OCI-LY7 (cell line): ENCODE measurements at regions not wholly inside any gene's neighbourhood (a gene's known extent, or its start where the extent isn't known, plus 50 kb on each side); places are given as distances from the start of the nearest gene placed in this dataset.

Source experiments
- BruUV-seq: library from RNA; stranded (reverse); fragments of 400-500 nt; replicated peaks from 2 replicates; lab custom pipeline; 2021; lab: Mats Ljungman, UMichigan
- CTCF ChIA-PET: fragments of 300-600 bp; sonication (Branson Sonifier 250); formaldehyde crosslinking; loops from one replicate; lab custom pipeline; 2022; ENCODE audit warnings: antibody characterized with exemption; ENCODE audit not compliant: unreplicated experiment; lab: Charles Lee
- POLR2A ChIA-PET: fragments of 300-600 bp; sonication (Branson Sonifier 250); formaldehyde crosslinking; loops from one replicate; lab custom pipeline; 2022; ENCODE audit warnings: antibody characterized with exemption; lab: Charles Lee
- DNase-seq: peaks from one replicate; pipeline ENCODE4 v3.0.0-alpha.2; 2015; ENCODE audit warnings: low spot score
- H2AFZ ChIP-seq: fragments of 200-600 bp; sonication (generic), shearing (Covaris generic); 2 replicates; pipeline ENCODE4 v1.6.1; 2014; ENCODE audit warnings: mild to moderate bottlenecking, antibody characterized with exemption, low read length, moderate library complexity
- H3K27ac ChIP-seq: fragments of 200-600 bp; sonication (generic); 2 replicates; pipeline ENCODE4 v1.5.1; 2014; ENCODE audit warnings: mixed run types, low read depth, mild to moderate bottlenecking, moderate library complexity, low read length, inconsistent platforms; ENCODE audit not compliant: poor library complexity, severe bottlenecking
- H3K36me3 ChIP-seq: fragments of 200-600 bp; sonication (generic); 2 replicates; pipeline ENCODE4 v1.6.1; 2014; ENCODE audit warnings: mild to moderate bottlenecking, antibody characterized with exemption, low read length, moderate library complexity, mixed read lengths; ENCODE audit not compliant: insufficient read depth
- H3K4me1 ChIP-seq: fragments of 200-600 bp; sonication (generic); 2 replicates; pipeline ENCODE4 v1.5.1; 2014; ENCODE audit warnings: mild to moderate bottlenecking, low read length; ENCODE audit not compliant: insufficient read depth, poor library complexity, severe bottlenecking
- H3K4me2 ChIP-seq: fragments of 200-600 bp; sonication (generic); 2 replicates; pipeline ENCODE4 v1.6.1; 2014; ENCODE audit warnings: mild to moderate bottlenecking, low read length
- H3K4me3 ChIP-seq: fragments of 200-600 bp; sonication (generic); 2 replicates; pipeline ENCODE4 v1.5.1; 2014; ENCODE audit warnings: mild to moderate bottlenecking, low read depth, low read length; ENCODE audit not compliant: poor library complexity, severe bottlenecking
- H3K79me2 ChIP-seq: fragments of 200-600 bp; sonication (generic); 2 replicates; pipeline ENCODE4 v1.6.1; 2016; ENCODE audit warnings: low read depth, mild to moderate bottlenecking, low read length, moderate library complexity, mixed read lengths; ENCODE audit not compliant: insufficient read depth
- H3K9me2 ChIP-seq: fragments of 200-600 bp; sonication (generic); 2 replicates; pipeline ENCODE4 v1.6.1; 2016; ENCODE audit warnings: mild to moderate bottlenecking, low read length, mixed read lengths; ENCODE audit not compliant: insufficient read depth
- H3K9me3 ChIP-seq: fragments of 200-600 bp; sonication (generic); 2 replicates; pipeline ENCODE4 v1.6.1; 2014; ENCODE audit warnings: mild to moderate bottlenecking, mixed run types, low read length, mixed read lengths
- H4K20me1 ChIP-seq: fragments of 200-600 bp; sonication (generic); 2 replicates; pipeline ENCODE4 v1.6.1; 2014; ENCODE audit warnings: mild to moderate bottlenecking, antibody characterized with exemption, low read length, moderate library complexity, mixed read lengths; ENCODE audit not compliant: insufficient read depth
- CTCF ChIP-seq: fragments of 200-600 bp; sonication (generic); conservative IDR thresholded peaks from 2 replicates; pipeline ENCODE4 v1.5.1; 2014; ENCODE audit warnings: mild to moderate bottlenecking, antibody characterized with exemption, low read length, moderate library complexity, mixed read lengths
- EZH2phosphoT487 ChIP-seq: fragments of 200-600 bp; sonication (generic); IDR thresholded peaks from 2 replicates; pipeline ENCODE4 v1.6.1; 2018; ENCODE audit warnings: low read depth, borderline replicate concordance, mild to moderate bottlenecking, mixed run types, antibody characterized with exemption, low read length, moderate library complexity, mixed read lengths
- intact Hi-C: fragments of 100-400 bp; cut with micrococcal nuclease; formaldehyde crosslinking; loops from one replicate; pipeline ENCODE4 v1.10.0; 2022; ENCODE audit not compliant: unreplicated experiment

- no peak for DNase-seq
- CTCF ChIA-PET = no interaction called here
- Histone ChIP-seq H2AFZ (no peak overlapping the region), H3K9me2 (no peaks in the 10 kb centered on the region), H3K9me3 (peaks cover 9% of the 10 kb centered on the region; the same call in 1 of the 2 replicates), H4K20me1 (no peaks in the 10 kb centered on the region), H3K36me3 (no peaks in the 10 kb centered on the region), H3K4me3 (no peak overlapping the region), H3K79me2 (no peaks in the 10 kb centered on the region), H3K4me2 (no peak overlapping the region), H3K27ac (no peak overlapping the region), H3K4me1 (no peaks in the 10 kb centered on the region)
- no TSS peak for BruUV-seq
- intact Hi-C loops = no loop called here
- POLR2A ChIA-PET = no interaction called here
- TF ChIP-seq EZH2phosphoT487 (no peak), CTCF (no peak)
These were observed 71.7 kb upstream of the ABCA12 start for GRCh38 chr2:215210082-215210481.

- Histone ChIP-seq H3K9me3 (peaks cover 9% of the 10 kb centered on the region; the same call in 1 of the 2 replicates), H3K27ac (no peak overlapping the region), H3K9me2 (no peaks in the 10 kb centered on the region), H3K4me1 (no peaks in the 10 kb centered on the region), H3K4me2 (no peak overlapping the region), H3K36me3 (no peaks in the 10 kb centered on the region), H3K79me2 (no peaks in the 10 kb centered on the region), H3K4me3 (no peak overlapping the region), H4K20me1 (no peaks in the 10 kb centered on the region), H2AFZ (no peak overlapping the region)
- ChIA-PET POLR2A (interaction anchor here (0.5 to 0.8 kb wide), 2 partner anchors 247 to 1226 kb away, joined by 3 read pairs; no protein-coding TSS in a partner anchor), CTCF (no interaction called here)
- TF ChIP-seq EZH2phosphoT487 (no peak), CTCF (no peak)
- intact Hi-C loops = no loop called here
- BruUV-seq = no TSS peak
- no peak for DNase-seq
These were observed 69.5 kb upstream of the ABCA12 start for GRCh38 chr2:215207791-215208367.

GRCh38 chr2:215207041-215207440 lies 68.6 kb upstream of the ABCA12 start:
- no peaks in the 10 kb centered on the region for H3K9me2 ChIP-seq
- no peak overlapping the region for H2AFZ ChIP-seq
- no peaks in the 10 kb centered on the region for H3K36me3 ChIP-seq
- no peaks in the 10 kb centered on the region for H3K79me2 ChIP-seq
- peaks cover 9% of the 10 kb centered on the region; the same call in 1 of the 2 replicates for H3K9me3 ChIP-seq
- TF ChIP-seq CTCF (no peak), EZH2phosphoT487 (no peak)
- intact Hi-C loops = no loop called here
- ChIA-PET POLR2A (interaction anchor here (0.8 kb wide), 1 partner anchor 246 kb away, joined by 3 read pairs; no protein-coding TSS in a partner anchor), CTCF (no interaction called here)
- BruUV-seq = no TSS peak
- no peaks in the 10 kb centered on the region for H4K20me1 ChIP-seq
- no peak overlapping the region for H3K4me2 ChIP-seq
- no peak overlapping the region for H3K27ac ChIP-seq
- H3K4me3 ChIP-seq = no peak overlapping the region
- DNase-seq = no peak
- no peaks in the 10 kb centered on the region for H3K4me1 ChIP-seq
